DMS79 treated with DMSO at 0.1 percent for 48 hours (cell line): ENCODE measurements at regions not wholly inside any gene's neighbourhood (a gene's known extent, or its start where the extent isn't known, plus 50 kb on each side); places are given as distances from the start of the nearest gene placed in this dataset.

Experiments
- DNase-seq: peaks from one replicate; lab custom pipeline; 2025; lab: John Stamatoyannopoulos, UW

GRCh38 chr11:29781268-29781667 is 235.6 kb downstream of the KCNA4 start:
- DNase-seq: no peak

- DNase-seq: no peak
These were observed 236.1 kb downstream of the KCNA4 start for GRCh38 chr11:29780756-29781155.

- no peak for DNase-seq
These were observed 243.1 kb downstream of the KCNA4 start for GRCh38 chr11:29773656-29774264.

GRCh38 chr11:29756871-29757270 is 260.0 kb downstream of the KCNA4 start:
- no peak for DNase-seq

GRCh38 chr11:29755474-29755873 is 261.4 kb downstream of the KCNA4 start:
- DNase-seq: no peak

GRCh38 chr11:29751618-29752017 is 265.2 kb downstream of the KCNA4 start:
- DNase-seq: no peak

GRCh38 chr11:29750392-29750791 is 266.4 kb downstream of the KCNA4 start:
- no peak for DNase-seq

- DNase-seq: no peak
These were observed 282.5 kb downstream of the KCNA4 start for GRCh38 chr11:29734287-29734686.

GRCh38 chr11:29713831-29714320 is 303.0 kb downstream of the KCNA4 start:
- DNase-seq: no peak

- DNase-seq: no peak
These were observed 304.2 kb downstream of the KCNA4 start for GRCh38 chr11:29712616-29713015.

- DNase-seq: no peak
These were observed 308.9 kb downstream of the KCNA4 start for GRCh38 chr11:29707924-29708323.

- no peak for DNase-seq
These were observed 331.5 kb downstream of the KCNA4 start for GRCh38 chr11:29685361-29685760.

- DNase-seq: no peak
These were observed 334.0 kb downstream of the KCNA4 start for GRCh38 chr11:29682856-29683255.

GRCh38 chr11:29679996-29680395 is 336.8 kb downstream of the KCNA4 start:
- no peak for DNase-seq

- DNase-seq: no peak
These were observed 339.8 kb downstream of the KCNA4 start for GRCh38 chr11:29676993-29677392.

- no peak for DNase-seq
These were observed 347.5 kb downstream of the KCNA4 start for GRCh38 chr11:29669310-29669709.

GRCh38 chr11:29657709-29658108 is 359.1 kb downstream of the KCNA4 start:
- no peak for DNase-seq

- no peak for DNase-seq
These were observed 360.2 kb downstream of the KCNA4 start for GRCh38 chr11:29656597-29656996.

GRCh38 chr11:29645373-29645772 is 371.5 kb downstream of the KCNA4 start:
- DNase-seq: no peak

- no peak for DNase-seq
These were observed 375.6 kb downstream of the KCNA4 start for GRCh38 chr11:29641201-29641600.

GRCh38 chr11:29634744-29635143 is 382.1 kb downstream of the KCNA4 start:
- no peak for DNase-seq

GRCh38 chr11:29634244-29634643 is 382.6 kb downstream of the KCNA4 start:
- DNase-seq: no peak

GRCh38 chr11:29629286-29629685 is 387.5 kb downstream of the KCNA4 start:
- no peak for DNase-seq

GRCh38 chr11:29628609-29629008 is 388.2 kb downstream of the KCNA4 start:
- no peak for DNase-seq
